ENCODE measurements at regions not wholly inside any gene's neighbourhood (a gene's known extent, or its start where the extent isn't known, plus 50 kb on each side); places are given as distances from the start of the nearest gene placed in this dataset.

DNA sequence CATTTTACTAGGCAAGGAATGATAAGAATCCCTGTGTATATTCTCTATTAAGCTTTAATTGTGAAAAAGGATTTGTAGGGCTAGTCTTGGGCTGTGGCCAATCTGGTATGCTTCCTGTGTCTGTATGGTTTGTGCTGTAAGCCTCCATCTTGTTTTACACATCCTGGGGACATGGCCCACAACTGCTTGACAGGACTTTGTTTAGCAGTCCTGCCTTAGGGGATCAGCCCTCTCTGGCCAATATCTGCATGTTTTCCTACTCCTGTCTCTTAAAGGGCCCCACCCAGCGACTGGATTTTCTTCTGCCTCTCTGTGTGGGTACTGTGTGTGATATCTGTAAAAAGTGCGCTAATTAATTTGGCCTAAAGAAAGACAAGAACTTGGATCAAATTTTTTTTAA is 813.2 kb downstream of the PLA2G4A start:
- TF ChIP-seq CTCF (IDR thresholded peaks at IDR 0.05; ENCODE audit: low read depth, low read length) = no peak
- no peak overlapping the region for H3K4me3 ChIP-seq (ENCODE audit: low read depth, low read length)

GRCh38 chr1:187645651-187646050 is 816.9 kb downstream of the PLA2G4A start:
- TF ChIP-seq CTCF (IDR thresholded peaks at IDR 0.05; ENCODE audit: low read depth, low read length) = no peak
- no peak overlapping the region for H3K4me3 ChIP-seq (ENCODE audit: low read depth, low read length)

GRCh38 chr1:187646536-187647107 is 817.9 kb downstream of the PLA2G4A start:
- no peak overlapping the region for H3K4me3 ChIP-seq (ENCODE audit: low read depth, low read length)
- no peak for TF ChIP-seq CTCF (IDR thresholded peaks at IDR 0.05; ENCODE audit: low read depth, low read length)

GRCh38 chr1:187648091-187648490 is 819.3 kb downstream of the PLA2G4A start:
- no peak for TF ChIP-seq CTCF (IDR thresholded peaks at IDR 0.05; ENCODE audit: low read depth, low read length)
- H3K4me3 ChIP-seq (ENCODE audit: low read depth, low read length) = no peak overlapping the region

DNA sequence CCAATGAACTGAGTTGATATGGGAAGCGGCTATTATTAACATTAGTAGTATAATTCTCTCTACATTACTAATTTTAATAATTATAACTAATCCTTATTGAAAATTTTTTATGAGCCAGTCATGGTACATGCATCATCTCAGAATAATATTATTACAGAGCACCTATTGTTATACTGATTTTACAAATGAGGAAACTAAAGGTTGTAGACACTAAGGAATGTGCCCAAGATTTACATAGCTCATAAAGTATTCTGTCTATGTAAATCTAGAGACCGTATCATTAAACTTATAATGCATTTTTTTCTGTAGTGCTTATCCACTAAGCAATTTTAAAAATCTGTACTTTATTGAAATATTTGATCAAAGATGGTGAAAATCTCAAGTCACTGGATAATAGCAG is 825.9 kb downstream of the PLA2G4A start:
- no peak overlapping the region for H3K4me3 ChIP-seq (ENCODE audit: low read depth, low read length)
- TF ChIP-seq CTCF (IDR thresholded peaks at IDR 0.05; ENCODE audit: low read depth, low read length) = no peak

- TF ChIP-seq CTCF (IDR thresholded peaks at IDR 0.05; ENCODE audit: low read depth, low read length) = no peak
Observed at GRCh38 chr1:187655104-187655503, 826.4 kb downstream of the PLA2G4A start.

DNA sequence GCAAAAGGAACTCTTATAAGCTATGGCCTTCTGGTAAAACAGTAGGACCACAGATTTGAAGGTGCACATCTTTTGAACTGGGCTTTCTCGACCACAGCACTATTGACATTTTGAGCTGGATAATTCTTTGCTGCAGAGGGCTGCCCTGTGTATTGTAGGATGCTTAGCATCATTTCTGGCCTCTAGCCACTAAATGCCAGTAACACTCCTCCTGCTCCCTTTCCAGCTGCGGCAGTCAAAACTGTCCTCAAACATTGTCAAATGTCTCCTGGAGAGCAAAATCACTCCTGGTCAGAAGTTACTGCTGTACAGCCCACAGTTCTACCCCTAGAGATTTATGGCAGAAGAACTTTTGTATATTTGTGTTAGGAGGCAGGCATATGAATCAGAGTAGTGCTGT is 836.7 kb downstream of the PLA2G4A start:
- TF ChIP-seq CTCF (IDR thresholded peaks at IDR 0.05; ENCODE audit: low read depth, low read length) = no peak
- no peak overlapping the region for H3K4me3 ChIP-seq (ENCODE audit: low read depth, low read length)

More at GRCh38 chr1:187655104-187655503, 826.4 kb downstream of the PLA2G4A start:
- H3K4me3 ChIP-seq (ENCODE audit: low read depth, low read length) = no peak overlapping the region

All from WI38 (cell line).